ENCODE measurements at regions not wholly inside any gene's neighbourhood (a gene's known extent, or its start where the extent isn't known, plus 50 kb on each side); places are given as distances from the start of the nearest gene placed in this dataset.
"Not testable (repeated sequence)": the region's sequence is repeated elsewhere in the genome, so short reads cannot be mapped to it uniquely, and the experiment has no call there.

DNA sequence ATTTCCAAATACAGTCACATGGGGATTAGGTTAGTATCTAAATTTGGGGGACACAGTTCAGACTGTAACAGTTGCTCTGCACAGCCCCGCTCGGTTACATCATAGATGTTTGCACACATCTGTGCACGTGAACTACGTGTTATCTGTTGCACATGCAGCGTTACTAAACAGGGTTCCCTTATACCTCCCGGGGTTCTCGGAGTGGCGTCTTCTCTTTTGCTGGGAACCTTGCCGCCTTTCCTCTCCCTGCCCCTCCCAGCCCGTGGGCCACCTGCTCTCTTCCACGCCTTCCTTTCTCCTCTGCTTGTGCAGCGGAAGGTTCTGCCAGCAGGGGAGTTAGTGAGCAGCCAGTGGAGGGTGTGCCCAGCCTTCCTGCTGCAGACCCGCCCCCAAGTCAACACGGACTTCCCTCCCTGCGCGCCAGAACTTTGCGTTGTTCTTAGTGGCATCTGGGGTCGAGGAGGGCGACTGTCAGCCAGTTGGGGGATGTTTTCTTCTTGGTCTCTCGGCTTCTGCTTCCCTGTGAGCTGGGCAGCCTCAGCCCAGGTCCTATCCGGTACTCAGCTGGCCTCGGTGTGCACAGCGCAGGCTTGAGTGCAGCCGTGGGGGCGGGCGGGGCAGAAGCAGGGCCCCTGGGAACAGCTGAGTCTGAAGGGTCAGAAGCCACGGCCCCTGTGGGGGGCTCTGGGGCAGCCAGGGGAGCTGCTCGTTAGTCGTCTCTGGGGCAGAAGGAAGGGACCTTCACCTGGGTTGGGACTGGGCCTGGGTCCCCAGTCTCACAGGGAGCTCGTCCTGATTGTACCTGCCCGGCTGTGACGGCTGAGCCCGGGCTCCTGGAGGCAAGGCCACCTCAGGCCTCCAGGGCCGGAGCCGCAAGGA is 146.7 kb downstream of the IGLL1 start:
- H3K4me3 ChIP-seq (ENCODE audit: low read depth, low read length); H3K36me3 ChIP-seq (ENCODE audit: control insufficient read depth, insufficient read depth, low read length); DNase-seq (ENCODE audit: low read depth); POLR2A ChIA-PET; CTCF ChIA-PET; H3K27me3 ChIP-seq (ENCODE audit: control insufficient read depth, insufficient read depth, low read length): not testable (repeated sequence)
- TF ChIP-seq, protein P1, sequence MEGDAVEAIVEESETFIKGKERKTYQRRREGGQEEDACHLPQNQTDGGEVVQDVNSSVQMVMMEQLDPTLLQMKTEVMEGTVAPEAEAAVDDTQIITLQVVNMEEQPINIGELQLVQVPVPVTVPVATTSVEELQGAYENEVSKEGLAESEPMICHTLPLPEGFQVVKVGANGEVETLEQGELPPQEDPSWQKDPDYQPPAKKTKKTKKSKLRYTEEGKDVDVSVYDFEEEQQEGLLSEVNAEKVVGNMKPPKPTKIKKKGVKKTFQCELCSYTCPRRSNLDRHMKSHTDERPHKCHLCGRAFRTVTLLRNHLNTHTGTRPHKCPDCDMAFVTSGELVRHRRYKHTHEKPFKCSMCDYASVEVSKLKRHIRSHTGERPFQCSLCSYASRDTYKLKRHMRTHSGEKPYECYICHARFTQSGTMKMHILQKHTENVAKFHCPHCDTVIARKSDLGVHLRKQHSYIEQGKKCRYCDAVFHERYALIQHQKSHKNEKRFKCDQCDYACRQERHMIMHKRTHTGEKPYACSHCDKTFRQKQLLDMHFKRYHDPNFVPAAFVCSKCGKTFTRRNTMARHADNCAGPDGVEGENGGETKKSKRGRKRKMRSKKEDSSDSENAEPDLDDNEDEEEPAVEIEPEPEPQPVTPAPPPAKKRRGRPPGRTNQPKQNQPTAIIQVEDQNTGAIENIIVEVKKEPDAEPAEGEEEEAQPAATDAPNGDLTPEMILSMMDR (IDR thresholded peaks at IDR 0.05; ENCODE audit: insufficient read depth, low read depth, low read length), result peak; percentile 44; the same call in 1 of the 2 replicates

DNA sequence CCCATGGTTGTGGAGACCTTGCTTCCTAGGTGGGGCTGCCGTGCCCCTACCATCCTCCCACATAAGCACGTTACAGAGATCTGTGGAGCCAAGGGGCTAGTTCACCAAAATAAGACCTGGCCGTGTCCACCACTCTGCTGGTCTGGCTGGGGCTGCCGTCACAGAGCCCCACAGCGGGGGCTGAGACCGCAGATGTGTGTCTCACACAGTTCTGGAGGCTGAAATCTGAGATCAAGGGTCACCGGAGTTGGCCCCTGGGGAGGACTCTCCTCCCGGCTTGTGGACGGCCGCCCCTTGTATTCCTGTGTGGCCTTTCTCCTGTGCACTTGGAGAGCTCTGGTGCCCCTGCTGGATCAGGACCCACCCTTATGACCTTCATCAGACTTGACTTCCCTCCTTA is 147.4 kb downstream of the IGLL1 start:
- H3K27me3 ChIP-seq (ENCODE audit: control insufficient read depth, insufficient read depth, low read length); POLR2A ChIA-PET; H3K4me3 ChIP-seq (ENCODE audit: low read depth, low read length); DNase-seq (ENCODE audit: low read depth); H3K36me3 ChIP-seq (ENCODE audit: control insufficient read depth, insufficient read depth, low read length); CTCF ChIA-PET: not testable (repeated sequence)

DNA sequence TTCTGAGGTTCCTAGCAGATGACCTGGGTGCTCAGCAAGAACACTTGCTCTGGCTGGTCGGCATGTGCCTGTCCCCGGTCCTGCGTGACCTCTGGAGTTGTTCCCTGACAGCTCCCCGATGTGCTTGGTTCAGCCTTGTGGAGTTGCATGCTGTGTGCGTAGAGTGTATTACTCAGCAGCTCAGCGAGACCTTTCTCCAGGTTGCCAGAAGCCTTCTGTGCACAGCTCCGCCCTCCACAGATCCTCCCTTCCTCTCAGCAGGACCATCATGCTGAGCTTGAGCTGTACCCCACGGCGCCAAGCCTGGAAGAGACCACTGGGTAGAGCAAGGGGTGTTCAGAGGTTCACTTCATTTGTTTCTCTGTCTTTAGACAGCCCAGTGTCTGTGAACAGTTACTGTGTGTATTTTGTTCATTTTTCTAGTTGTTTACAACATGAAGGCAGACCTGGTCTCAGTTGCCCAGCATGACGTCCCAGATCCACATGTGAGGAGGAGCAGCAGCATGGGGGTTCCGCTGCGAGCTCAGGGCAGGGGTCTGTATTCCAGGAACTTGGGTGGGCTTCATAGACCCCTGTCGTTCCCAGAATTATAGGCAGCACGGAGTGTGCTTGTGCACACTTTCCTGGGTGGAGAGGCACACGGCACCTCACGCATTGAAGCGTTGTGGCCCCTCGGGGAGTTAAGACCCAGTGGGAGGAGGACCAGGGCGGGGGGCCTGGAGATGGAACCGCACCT is 148.6 kb downstream of the IGLL1 start:
- H3K4me3 ChIP-seq (ENCODE audit: low read depth, low read length), result no peak overlapping the region
- no peak for DNase-seq (ENCODE audit: low read depth)
- no peaks in the 10 kb centered on the region for H3K36me3 ChIP-seq (ENCODE audit: control insufficient read depth, insufficient read depth, low read length)
- no peaks in the 10 kb centered on the region for H3K27me3 ChIP-seq (ENCODE audit: control insufficient read depth, insufficient read depth, low read length)
- POLR2A ChIA-PET, result no interaction called here
- CTCF ChIA-PET, result no interaction called here
- TF ChIP-seq, protein P1 (IDR thresholded peaks at IDR 0.05; ENCODE audit: insufficient read depth, low read depth, low read length), result no peak

DNA sequence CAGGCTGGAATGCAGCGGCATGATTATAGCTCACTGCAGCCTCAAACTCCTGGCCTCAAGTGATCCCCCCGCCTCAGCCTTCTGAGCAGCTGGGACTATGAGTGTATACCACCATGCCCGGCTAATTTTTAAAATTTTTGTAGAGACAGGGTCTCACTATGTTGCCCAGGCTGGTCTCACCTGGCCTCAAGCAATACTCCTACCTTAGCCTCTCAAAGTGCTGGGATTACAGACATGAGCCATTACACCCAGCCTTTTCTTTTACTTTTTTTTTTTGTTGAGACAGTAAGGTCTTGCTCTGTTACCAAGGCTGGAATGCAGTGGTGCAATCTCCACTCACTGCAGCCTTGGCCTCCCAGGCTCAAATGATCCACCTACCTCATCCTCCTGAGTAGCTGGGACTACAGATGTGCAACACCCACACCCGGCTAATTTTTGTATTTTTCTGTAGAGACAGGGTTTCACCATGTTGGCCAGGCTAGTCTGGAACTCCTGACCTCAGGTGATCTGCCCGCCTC is 155.5 kb downstream of the IGLL1 start:
- H3K4me3 ChIP-seq (ENCODE audit: low read depth, low read length); DNase-seq (ENCODE audit: low read depth); H3K27me3 ChIP-seq (ENCODE audit: control insufficient read depth, insufficient read depth, low read length); CTCF ChIA-PET; POLR2A ChIA-PET; H3K36me3 ChIP-seq (ENCODE audit: control insufficient read depth, insufficient read depth, low read length): not testable (repeated sequence)

DNA sequence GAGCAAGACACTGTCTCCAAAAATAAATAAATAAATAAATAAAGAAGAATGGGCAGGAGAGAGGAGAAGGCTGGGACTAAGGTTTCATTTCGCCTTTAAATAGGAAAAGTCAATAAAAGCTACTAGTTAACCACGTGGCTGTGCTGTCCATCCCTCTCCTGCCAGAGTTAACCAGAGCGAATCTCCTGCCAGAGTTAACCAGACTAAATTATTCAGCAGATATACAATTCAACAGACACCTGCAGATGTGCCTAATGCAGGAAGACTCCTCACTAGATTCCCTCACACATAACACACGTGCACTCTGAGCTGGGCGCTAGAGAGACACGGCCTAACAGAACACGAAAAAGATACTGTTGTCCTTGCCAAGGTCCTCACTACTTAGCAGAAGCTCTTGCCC is 156.1 kb downstream of the IGLL1 start:
- ChIA-PET CTCF (interaction anchor here (0.8 kb wide), 1 partner anchor 38 kb away, joined by 3 read pairs; no protein-coding TSS in a partner anchor), POLR2A (interaction anchor here (0.6 kb wide), 1 partner anchor 12 kb away, joined by 3 read pairs; no protein-coding TSS in a partner anchor)
- DNase-seq (ENCODE audit: low read depth), result no peak
- Histone ChIP-seq H3K27me3 (ENCODE audit: control insufficient read depth, insufficient read depth, low read length) (peaks cover 3% of the 10 kb centered on the region; the same call in 1 of the 2 replicates), H3K4me3 (ENCODE audit: low read depth, low read length) (no peak overlapping the region), H3K36me3 (ENCODE audit: control insufficient read depth, insufficient read depth, low read length) (no peaks in the 10 kb centered on the region)
- TF ChIP-seq, protein P1 (IDR thresholded peaks at IDR 0.05; ENCODE audit: insufficient read depth, low read depth, low read length), result no peak

DNA sequence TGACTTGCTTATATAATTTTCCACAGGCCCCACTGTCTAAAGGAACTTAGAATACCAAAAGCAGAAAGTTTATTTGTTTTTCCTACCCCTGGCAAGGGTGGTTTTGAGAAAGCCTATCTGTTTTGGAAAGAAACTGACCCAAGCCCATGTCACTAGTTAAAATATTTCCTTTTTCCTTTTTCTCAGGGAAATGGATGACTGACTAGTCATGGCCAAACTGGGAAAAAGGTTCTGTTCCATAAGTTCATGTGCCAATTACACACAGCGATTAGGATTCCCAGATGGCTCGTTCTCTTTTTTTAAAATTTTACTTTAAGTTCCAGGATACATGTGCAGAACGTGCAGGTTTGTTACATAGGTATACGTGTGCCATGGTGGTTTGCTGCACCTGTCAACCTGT is 157.8 kb downstream of the IGLL1 start:
- H3K27me3 ChIP-seq (ENCODE audit: control insufficient read depth, insufficient read depth, low read length); POLR2A ChIA-PET; DNase-seq (ENCODE audit: low read depth); H3K4me3 ChIP-seq (ENCODE audit: low read depth, low read length); H3K36me3 ChIP-seq (ENCODE audit: control insufficient read depth, insufficient read depth, low read length); CTCF ChIA-PET: not testable (repeated sequence)

DNA sequence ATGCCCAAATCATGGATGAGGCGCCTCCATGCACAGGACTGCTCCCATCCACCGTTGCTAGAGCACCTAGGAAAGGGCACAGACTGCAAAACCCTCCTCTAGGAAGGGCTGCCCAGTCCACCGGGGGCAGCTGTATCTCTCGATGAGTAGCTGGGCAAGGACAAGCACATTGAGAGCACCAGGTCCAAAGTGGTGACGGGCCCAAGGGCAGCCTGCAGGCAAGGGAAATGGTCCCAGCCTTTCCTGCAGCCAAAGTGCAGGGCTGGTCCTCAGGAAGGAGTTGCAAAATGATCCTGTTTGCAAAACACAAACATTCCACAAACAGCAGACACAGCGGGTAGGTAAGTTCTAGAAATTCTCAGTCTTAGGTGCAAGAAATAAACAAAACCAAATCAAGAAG is 158.8 kb downstream of the IGLL1 start:
- H3K36me3 ChIP-seq (ENCODE audit: control insufficient read depth, insufficient read depth, low read length); H3K4me3 ChIP-seq (ENCODE audit: low read depth, low read length); POLR2A ChIA-PET; DNase-seq (ENCODE audit: low read depth); CTCF ChIA-PET; H3K27me3 ChIP-seq (ENCODE audit: control insufficient read depth, insufficient read depth, low read length): not testable (repeated sequence)

Data from BJ (cell line).